HEK293T (cell line): ENCODE measurements at regions not wholly inside any gene's neighbourhood (a gene's known extent, or its start where the extent isn't known, plus 50 kb on each side); places are given as distances from the start of the nearest gene placed in this dataset.

Experiments used
- CTCF ChIA-PET: fragments of 350-600 bp; formaldehyde crosslinking; extraction: SDS; loops from one replicate; lab custom pipeline; 2021; ENCODE audit warnings: antibody characterized with exemption, inconsistent platforms; lab: Yijun Ruan, JAX
- POLR2A ChIA-PET: fragments of 350-600 bp; formaldehyde crosslinking; extraction: SDS; loops from one replicate; lab custom pipeline; 2020; ENCODE audit warnings: antibody characterized with exemption, inconsistent platforms; lab: Yijun Ruan, JAX
- DNase-seq: peaks from one replicate; pipeline ENCODE4 v3.0.0; 2012; ENCODE audit warnings: mixed read lengths; ENCODE audit errors: extremely low spot score
- ARNT ChIP-seq: fragments of 450-650 bp; IDR thresholded peaks from 2 replicates; pipeline ENCODE4 v1.6.1; 2017; ENCODE audit warnings: mild to moderate bottlenecking
- BHLHE40 ChIP-seq: fragments of 450-650 bp; IDR thresholded peaks from 2 replicates; pipeline ENCODE4 v1.6.1; 2016; ENCODE audit warnings: mild to moderate bottlenecking, moderate library complexity, borderline replicate concordance
- CTBP1 ChIP-seq: fragments of 450-650 bp; IDR thresholded peaks from 2 replicates; pipeline ENCODE4 v1.6.1; 2016; ENCODE audit warnings: borderline replicate concordance
- ELF4 ChIP-seq: fragments of 450-650 bp; IDR thresholded peaks from 2 replicates; pipeline ENCODE4 v1.6.1; 2017; ENCODE audit warnings: antibody characterized with exemption
- FOXA1 ChIP-seq: fragments of 450-650 bp; IDR thresholded peaks from 2 replicates; pipeline ENCODE4 v1.6.1; 2016; ENCODE audit warnings: mild to moderate bottlenecking
- FOXK2 ChIP-seq: fragments of 450-650 bp; IDR thresholded peaks from 2 replicates; pipeline ENCODE4 v1.6.1; 2016; ENCODE audit warnings: mild to moderate bottlenecking
- FOXM1 ChIP-seq: fragments of 450-650 bp; IDR thresholded peaks from 2 replicates; pipeline ENCODE4 v1.6.1; 2017; ENCODE audit warnings: mild to moderate bottlenecking, borderline replicate concordance
- HDGF ChIP-seq: fragments of 450-650 bp; IDR thresholded peaks from 2 replicates; pipeline ENCODE4 v1.6.1; 2017; ENCODE audit warnings: antibody characterized with exemption, borderline replicate concordance
- L3MBTL2 ChIP-seq: fragments of 450-650 bp; conservative IDR thresholded peaks from 2 replicates; pipeline ENCODE4 v1.6.1; 2016; ENCODE audit warnings: mild to moderate bottlenecking
- LEF1 ChIP-seq: fragments of 450-650 bp; IDR thresholded peaks from 2 replicates; pipeline ENCODE4 v1.6.1; 2017; ENCODE audit warnings: mild to moderate bottlenecking, borderline replicate concordance
- NFRKB ChIP-seq: fragments of 450-650 bp; IDR thresholded peaks from 2 replicates; pipeline ENCODE4 v1.6.1; 2016; ENCODE audit warnings: mild to moderate bottlenecking, moderate library complexity
- PKNOX1 ChIP-seq: fragments of 450-650 bp; IDR thresholded peaks from 2 replicates; pipeline ENCODE4 v1.6.1; 2016
- SP1 ChIP-seq: fragments of 450-650 bp; IDR thresholded peaks from 2 replicates; pipeline ENCODE4 v1.6.1; 2017
- SUZ12 ChIP-seq: fragments of 450-650 bp; IDR thresholded peaks from 2 replicates; pipeline ENCODE4 v1.6.1; 2016; ENCODE audit warnings: mild to moderate bottlenecking
- TARDBP ChIP-seq: fragments of 450-650 bp; IDR thresholded peaks from 2 replicates; pipeline ENCODE4 v1.6.1; 2016
- ZNF384 ChIP-seq: fragments of 450-650 bp; IDR thresholded peaks from 2 replicates; pipeline ENCODE4 v1.6.1; 2016

DNA sequence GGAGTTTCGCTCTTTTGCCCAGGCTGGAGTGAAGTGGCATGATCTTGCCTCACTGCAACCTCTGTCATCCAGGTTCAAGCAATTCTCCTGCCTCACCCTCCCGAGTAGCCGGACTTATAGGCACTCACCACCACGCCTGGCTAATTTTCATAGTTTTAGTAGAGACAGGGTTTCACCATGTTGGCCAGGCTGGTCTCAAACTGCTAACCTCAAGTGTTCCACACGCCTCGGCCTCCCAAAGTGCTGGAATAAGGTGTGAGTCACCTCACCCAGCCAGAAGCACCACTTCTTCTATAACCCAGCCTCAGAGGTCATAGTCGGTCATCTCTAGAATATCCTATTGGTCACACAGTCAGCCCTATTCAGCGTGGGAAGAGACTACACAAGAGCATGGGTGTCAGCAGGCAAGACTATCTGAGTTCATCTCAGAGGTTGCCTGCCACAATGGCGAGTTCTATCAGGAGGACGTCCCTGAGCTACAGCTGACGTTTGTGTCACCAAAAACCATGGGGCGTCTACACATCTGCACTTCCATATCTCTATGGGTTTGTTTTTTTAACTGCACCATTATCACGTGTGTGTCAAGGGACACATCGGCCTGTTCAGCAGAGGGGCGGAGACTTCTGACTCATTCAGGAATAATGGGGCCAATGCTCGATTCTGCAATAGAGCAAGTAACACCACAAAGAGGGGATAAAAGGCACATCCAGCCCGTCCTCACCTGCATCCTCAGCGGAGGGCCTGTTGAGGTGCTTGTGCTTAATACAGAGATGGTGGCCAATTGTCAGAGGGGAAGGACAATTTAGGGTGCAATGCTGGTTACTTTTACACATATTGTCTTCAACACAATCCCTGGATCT, 256.3 kb upstream of the IRF2BP2 start:
- ChIA-PET POLR2A (interaction anchor here (0.7 kb wide), 1 partner anchor 257 kb away, joined by 4 read pairs; no protein-coding TSS in a partner anchor), CTCF (interaction anchor here (0.6 kb wide), 1 partner anchor 71 kb away, joined by 4 read pairs; no protein-coding TSS in a partner anchor)
- DNase-seq: no peak

DNA sequence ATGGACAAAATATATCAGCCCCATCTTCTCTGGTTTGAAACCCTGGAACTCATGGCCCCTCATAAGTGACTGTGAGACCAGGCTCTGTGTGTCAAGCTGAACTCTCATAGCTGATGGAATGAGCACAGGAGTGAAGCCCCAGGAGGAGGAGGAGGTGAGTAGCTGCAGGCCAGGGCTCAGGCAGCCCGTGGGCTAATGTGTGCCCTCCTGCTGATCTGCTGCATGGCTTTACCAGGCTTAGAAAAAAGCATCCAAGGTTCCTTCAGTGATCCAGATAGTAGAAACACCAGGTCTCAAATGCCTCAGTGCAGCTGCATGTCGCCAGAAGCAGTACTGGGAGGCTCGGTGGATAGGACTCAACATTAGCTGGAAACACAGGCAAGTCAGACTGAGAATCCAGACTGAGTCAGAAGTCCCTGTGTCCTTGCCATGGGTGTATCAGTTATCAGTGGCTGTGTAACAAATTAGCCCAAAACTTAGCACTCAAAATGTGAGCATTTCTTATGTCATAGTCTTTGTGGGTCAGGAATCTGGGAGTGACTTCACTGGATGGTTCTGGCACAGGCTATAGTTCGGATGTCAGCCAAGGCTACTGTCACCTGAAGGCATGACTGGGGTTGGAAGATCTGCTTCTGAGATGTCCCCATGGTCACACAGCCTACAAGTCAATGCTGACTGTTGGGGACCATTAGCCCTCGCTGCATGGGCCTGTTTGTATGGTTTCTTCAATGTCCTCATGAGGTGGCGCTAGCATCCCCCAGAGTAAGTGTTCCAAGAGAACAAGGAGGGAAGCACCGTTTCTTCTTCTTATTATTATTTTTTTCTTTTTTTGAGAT, 255.4 kb upstream of the IRF2BP2 start:
- CTCF ChIA-PET: no interaction called here
- TF ChIP-seq L3MBTL2: no peak
- TF ChIP-seq ARNT: no peak
- no peak for TF ChIP-seq ELF4
- TF ChIP-seq CTBP1: no peak
- no peak for TF ChIP-seq TARDBP
- TF ChIP-seq PKNOX1: no peak
- no peak for TF ChIP-seq ZNF384
- POLR2A ChIA-PET: interaction anchor here (0.7 kb wide), 1 partner anchor 256 kb away, joined by 4 read pairs; no protein-coding TSS in a partner anchor
- DNase-seq: no peak

More for the DNA sequence above, 256.3 kb upstream of the IRF2BP2 start:
- no peak for TF ChIP-seq LEF1
- TF ChIP-seq ELF4: no peak
- no peak for TF ChIP-seq ZNF384
- no peak for TF ChIP-seq L3MBTL2
- TF ChIP-seq TARDBP: no peak
- no peak for TF ChIP-seq NFRKB
- TF ChIP-seq SUZ12: no peak
- no peak for TF ChIP-seq FOXM1
- TF ChIP-seq FOXA1: no peak
- TF ChIP-seq SP1: no peak
- TF ChIP-seq FOXK2: no peak
- TF ChIP-seq CTBP1: no peak
- TF ChIP-seq PKNOX1: no peak
- TF ChIP-seq BHLHE40: no peak
- no peak for TF ChIP-seq HDGF
- TF ChIP-seq ARNT: no peak

- DNase-seq: no peak
- ChIA-PET CTCF (no interaction called here), POLR2A (no interaction called here)
- TF ChIP-seq FOXA1 (no peak), FOXK2 (no peak), ZNF384 (no peak), TARDBP (no peak), PKNOX1 (no peak), ARNT (no peak), LEF1 (no peak), HDGF (no peak), NFRKB (no peak), SUZ12 (no peak), CTBP1 (no peak), SP1 (no peak), ELF4 (no peak), BHLHE40 (no peak), L3MBTL2 (no peak), FOXM1 (no peak)
These were observed 254.1 kb upstream of the IRF2BP2 start for GRCh38 chr1:234864116-234864515.

DNA sequence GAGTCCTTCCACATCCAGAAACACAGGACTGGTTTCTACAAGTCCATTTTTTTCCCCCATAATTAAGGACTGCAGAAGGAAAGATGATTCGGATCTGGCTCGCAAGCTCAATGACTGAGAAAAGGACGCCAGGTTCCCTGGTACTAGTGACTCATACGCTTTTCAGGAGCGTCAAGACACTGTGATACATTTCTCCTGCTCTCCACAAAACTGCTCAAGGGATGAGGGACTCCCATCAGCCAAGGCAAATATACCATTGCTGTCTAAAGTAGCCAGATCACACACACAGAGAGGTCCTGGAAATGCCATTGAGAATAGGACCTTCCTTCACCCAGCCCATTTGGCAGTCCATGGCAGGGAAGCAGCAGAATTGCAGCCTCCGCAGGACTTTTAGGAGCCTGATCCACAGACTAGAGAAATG, 253.6 kb upstream of the IRF2BP2 start:
- DNase-seq: no peak
- CTCF ChIA-PET: no interaction called here
- TF ChIP-seq CTBP1 (no peak), ELF4 (no peak), TARDBP (no peak), FOXA1 (no peak), PKNOX1 (no peak), SUZ12 (no peak), ZNF384 (no peak)
- POLR2A ChIA-PET: no interaction called here

DNA sequence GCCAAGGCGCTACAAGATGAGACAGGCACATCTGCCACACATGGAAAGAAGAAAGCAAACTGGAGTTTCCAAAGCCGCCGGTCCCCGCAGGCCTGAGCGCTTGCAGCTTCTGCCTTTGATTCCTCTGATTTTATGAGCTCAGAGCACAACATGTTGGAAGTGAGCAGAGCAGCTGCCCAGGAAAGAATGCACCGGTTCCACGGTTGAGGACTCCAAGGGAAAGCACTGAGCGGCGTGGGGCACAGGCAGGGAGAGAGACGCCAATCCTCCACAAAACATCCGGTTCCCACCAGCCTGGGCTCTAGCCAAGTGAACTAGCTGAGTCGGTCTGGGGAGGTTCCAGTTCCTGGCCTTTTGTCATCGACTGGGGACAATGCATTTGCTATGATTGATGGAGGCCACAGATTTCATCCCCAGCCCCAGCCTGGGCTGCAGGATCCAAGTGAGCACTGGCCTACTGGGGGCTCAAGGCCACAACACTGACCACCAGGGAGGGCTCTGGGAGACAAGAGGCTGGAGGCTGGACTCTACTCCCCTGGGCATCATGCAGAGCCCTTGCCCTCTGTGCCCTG, 253.1 kb upstream of the IRF2BP2 start:
- ChIA-PET CTCF (interaction anchor here (0.5 to 0.6 kb wide), 2 partner anchors 63 to 185 kb away, joined by 3 to 12 read pairs; no protein-coding TSS in a partner anchor), POLR2A (interaction anchor here (0.7 to 1.0 kb wide), 2 partner anchors 13 to 250 kb away, joined by 3 read pairs; no protein-coding TSS in a partner anchor)
- no peak for DNase-seq
- no peak for TF ChIP-seq FOXK2
- no peak for TF ChIP-seq FOXA1
- no peak for TF ChIP-seq LEF1
- TF ChIP-seq CTBP1: no peak
